NT2/D1 (cell line): ENCODE measurements at regions not wholly inside any gene's neighbourhood (a gene's known extent, or its start where the extent isn't known, plus 50 kb on each side); places are given as distances from the start of the nearest gene placed in this dataset.
"Not testable (repeated sequence)": the region's sequence is repeated elsewhere in the genome, so short reads cannot be mapped to it uniquely, and the experiment has no call there.

Source experiments
- YY1 ChIP-seq: IDR thresholded peaks from 2 replicates; pipeline ENCODE4 v1.6.1; 2011; ENCODE audit not compliant: insufficient read length, insufficient read depth
- ZNF274 ChIP-seq: IDR thresholded peaks from 2 replicates; pipeline ENCODE4 v1.6.1; 2011; ENCODE audit warnings: mild to moderate bottlenecking, low read depth, low read length

- TF ChIP-seq ZNF274, YY1: not testable (repeated sequence)
Observed at GRCh38 chr1:120509258-120509657, 94.4 kb downstream of the NBPF8 start.
